ENCODE measurements at regions not wholly inside any gene's neighbourhood (a gene's known extent, or its start where the extent isn't known, plus 50 kb on each side); places are given as distances from the start of the nearest gene placed in this dataset.

- Histone ChIP-seq H3K4me1 (no peaks in the 10 kb centered on the region), H3K27ac (no peak overlapping the region), H3K4me2 (no peak overlapping the region), H3K4me3 (no peak overlapping the region), H3K9me3 (no peaks in the 10 kb centered on the region)
- no peak for DNase-seq (ENCODE audit: low read depth in 1 of 2, low spot score in 1 of 2)
- no peak for ATAC-seq
- ChIA-PET POLR2A (no interaction called here), CTCF (no interaction called here)
- no peak for FAIRE-seq
- TF ChIP-seq ZFP36 (IDR thresholded peaks at IDR 0.05; ENCODE audit: borderline replicate concordance, partially characterized antibody) (no peak), TP53 (CRISPR knock-in tag; IDR thresholded peaks at IDR 0.05) (no peak), ZC3H11A (IDR thresholded peaks at IDR 0.05) (no peak), RAD21 (conservative IDR thresholded peaks at IDR 0.05 in 1 of 2, IDR thresholded peaks at IDR 0.05 in 1 of 2) (no peak), MAZ (IDR thresholded peaks at IDR 0.05; ENCODE audit: borderline replicate concordance, low read depth, low read length) (no peak), REST (IDR thresholded peaks at IDR 0.05) (no peak), ATOH8 (CRISPR knock-in tag; IDR thresholded peaks at IDR 0.05; ENCODE audit: low read depth) (no peak), HMGXB4 (CRISPR knock-in tag; IDR thresholded peaks at IDR 0.05; ENCODE audit: borderline replicate concordance) (no peak), EHMT2 (IDR thresholded peaks at IDR 0.05; ENCODE audit: low read depth) (no peak), HDAC2 (IDR thresholded peaks at IDR 0.05) (no peak)
- 4% methylated on average over 3 of the region's 3 CpGs for WGBS (ENCODE audit: missing lambda C conversion rate)
These were observed 444.3 kb downstream of the NAP1L3 start for GRCh38 chrX:93229036-93229435.
